Colon (tissue), 2 donors: ENCODE measurements at regions not wholly inside any gene's neighbourhood (a gene's known extent, or its start where the extent isn't known, plus 50 kb on each side); places are given as distances from the start of the nearest gene placed in this dataset.
A peak's percentile ranks its signal among the peaks of the same experiment; 100 is the strongest.

Experiments
- FAIRE-seq: peaks from 2 replicates; lab custom pipeline; 2012; peaks lifted over from hg19 to GRCh38; lab: Jason Lieb, UNC
- donor health status: control.
- donor health status: control.

DNA sequence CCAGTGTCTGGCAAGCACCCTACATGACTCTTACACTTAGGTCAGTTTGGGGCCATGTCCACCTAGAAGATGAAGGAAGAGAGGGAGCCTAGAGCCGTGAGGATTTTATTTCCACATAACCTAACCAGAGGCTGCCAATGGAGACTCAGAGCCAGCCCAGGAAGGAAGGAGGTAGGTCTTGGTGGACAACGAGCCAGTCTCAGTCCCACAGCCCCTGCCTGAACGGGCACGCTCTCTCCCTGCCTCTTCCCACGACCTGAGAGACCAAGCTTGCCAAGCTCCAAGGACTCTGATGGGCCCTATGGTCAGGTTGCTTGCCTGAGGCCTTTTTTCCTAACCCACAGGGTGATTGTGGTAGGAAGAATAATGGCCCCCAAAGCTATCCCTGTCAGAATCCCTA is 188.4 kb downstream of the TFCP2L1 start:
- no peak for FAIRE-seq

DNA sequence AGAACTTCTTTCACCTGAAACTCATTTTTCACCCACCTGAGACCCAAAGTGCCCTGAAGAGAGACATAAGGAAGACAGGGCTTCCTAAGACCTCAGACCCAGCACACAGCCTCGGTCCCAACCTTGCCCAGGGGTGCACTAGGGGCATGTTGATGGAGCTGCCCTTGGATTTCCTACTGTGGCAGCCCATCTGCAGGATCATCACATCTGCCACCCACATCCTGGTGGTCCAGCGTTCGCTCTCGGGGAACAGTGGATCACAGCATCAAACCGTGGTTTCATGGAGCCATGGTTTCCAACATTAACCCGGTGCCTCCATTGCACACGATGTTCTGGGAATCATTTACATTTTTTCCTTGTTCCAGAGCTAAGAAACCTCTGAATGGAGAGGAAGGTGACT is 186.4 kb downstream of the TFCP2L1 start:
- no peak for FAIRE-seq

DNA sequence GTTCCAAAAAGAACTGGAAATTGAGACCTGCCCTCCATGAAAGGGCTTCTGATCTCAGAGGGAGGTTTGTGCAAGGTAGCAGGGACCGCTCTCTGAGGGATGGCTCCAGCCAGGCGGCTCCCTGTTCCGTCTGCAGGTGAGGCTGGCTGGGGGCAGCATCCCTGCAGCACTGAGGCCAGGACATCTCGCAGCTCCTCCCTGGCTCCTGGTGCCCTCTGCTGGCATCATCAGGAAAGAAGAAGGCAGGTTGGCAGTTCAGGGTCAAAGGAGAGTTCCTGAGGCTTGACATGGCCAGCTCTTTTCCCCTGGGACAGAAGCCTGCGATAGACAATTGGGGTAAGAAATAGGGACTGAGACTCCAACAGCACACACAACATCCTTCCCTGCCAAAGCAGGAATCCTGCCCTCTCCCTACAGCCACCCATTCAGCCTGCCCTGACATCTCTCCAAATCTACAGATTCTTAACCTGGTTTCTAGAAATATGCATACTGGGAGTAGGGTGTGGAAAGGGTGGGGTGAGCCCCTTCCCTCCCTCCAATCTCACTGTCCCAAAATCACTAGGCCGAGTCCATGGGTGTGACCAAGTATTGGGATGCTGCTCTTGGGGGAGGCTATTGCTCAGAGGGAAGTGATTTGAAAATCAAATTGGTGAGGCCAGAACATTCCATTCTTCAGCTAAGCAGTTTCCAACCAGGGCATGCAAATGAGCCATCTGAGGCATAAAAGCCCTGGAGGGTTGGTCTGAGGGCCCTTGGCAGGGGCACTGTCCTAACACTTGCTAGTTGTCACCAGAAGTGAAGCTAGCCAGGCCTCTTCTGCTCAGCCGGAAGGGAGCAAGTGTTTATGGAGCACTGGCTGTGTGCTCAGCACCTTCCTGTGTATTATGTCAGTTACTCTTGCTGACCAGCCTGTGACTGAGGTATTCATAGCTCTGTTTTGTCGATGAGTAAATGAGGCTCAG is 185.4 kb downstream of the TFCP2L1 start:
- no peak for FAIRE-seq

DNA sequence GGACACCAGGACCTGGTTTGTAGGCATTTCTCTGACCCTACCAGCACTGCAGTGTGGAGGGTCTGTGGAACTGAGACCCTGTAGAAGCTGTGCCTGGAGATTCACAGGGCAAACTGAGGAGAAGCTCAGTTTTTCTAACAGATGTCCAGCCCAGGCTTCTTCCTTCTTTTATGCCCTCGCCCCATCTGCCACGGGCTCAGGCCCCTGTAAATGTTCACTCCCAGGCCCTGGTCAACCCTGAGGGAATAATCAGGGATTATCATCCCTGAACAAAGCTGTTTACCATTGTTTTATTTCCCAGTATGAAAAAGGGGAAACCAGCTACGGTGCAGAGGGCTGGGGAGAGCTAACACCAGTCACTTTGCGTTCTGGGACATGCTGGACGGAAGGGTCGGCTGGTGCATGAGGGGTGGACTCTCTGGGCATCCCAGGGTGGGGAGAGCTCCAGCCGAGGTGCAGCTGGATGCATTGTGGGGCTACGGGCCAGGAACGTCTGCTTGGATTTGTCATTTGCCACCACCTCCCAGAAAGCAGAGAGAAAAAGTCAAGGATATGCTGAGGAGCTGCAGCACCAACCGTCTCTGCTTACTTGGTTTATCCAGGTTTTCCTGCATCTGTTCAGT is 183.8 kb downstream of the TFCP2L1 start:
- no peak for FAIRE-seq

DNA sequence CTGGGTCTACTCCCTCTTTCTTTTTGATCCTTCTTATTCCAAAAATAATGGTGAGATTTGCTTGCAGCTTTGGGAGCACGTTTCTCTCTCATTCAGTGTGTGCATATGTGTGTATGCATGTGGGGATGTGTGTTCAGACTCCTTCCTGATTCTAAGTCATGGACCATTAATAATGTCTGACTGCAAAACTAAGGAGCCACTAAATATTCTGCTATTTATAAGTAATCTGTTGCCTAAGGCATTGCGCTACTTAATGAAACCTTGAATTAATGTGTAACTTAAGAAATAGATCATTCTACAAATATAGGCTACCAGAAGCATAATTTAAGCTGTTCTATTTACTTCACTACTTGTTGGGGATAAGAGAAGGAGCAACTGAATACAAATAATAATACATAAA is 182.1 kb downstream of the TFCP2L1 start:
- no peak for FAIRE-seq

DNA sequence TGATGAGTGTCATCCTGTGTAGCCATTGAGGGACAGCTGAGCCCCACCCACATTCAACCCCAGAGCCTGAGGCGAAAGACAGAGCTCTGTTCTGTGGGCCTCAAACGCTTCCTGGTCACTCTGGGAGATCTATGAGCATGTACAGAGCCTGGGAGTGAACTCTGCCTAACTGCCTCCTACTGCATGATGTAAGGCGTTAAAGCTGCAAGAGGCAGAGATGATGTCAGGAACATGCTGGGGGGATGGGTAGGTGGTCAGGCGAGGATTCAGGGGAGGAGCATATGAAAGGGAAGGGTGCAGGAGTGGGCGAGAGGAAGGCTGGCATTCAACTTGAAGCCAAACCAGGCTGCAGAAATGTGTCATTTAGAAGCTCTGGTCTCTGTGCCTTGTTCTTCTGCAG is 181.0 kb downstream of the TFCP2L1 start:
- FAIRE-seq: no peak

DNA sequence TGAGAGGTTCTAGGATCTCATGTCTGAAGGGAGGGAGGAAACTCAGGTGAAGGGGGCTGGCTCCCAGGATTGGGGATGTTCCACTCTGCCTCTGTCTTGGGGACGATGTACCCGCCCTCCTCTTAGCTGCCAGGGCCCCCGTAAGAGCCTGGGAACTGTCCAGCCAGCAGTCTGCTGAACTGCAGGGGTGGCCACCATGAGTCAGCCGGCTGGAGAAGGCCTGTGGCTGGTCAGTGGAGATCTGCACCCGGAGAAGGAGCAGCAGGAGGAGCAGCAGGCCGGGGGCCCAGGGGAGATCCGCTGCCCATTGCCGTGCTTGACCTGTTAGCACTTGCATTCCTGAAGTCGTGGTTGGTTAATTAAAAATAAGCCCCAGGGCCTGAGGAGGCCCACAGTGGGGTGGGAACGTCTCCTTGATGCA is 180.3 kb downstream of the TFCP2L1 start:
- FAIRE-seq: no peak

DNA sequence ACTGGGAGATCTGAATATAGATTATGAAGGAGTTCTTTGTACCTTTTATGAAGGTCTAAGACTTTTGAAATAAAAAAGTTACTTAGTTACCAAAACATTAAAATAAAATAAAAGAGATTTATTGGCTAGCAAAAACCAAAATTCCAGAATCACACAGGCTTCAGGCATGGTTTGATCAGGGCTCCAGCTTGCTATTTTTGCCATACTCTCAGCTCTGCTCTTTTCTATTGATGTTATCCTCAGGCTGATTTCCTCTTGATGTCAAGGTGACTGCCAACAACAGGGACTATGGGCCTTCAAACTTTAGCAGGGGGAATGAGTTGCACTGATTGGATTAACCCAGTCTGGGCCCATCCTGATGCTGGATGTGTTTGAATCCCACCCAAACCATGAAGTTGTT is 174.1 kb downstream of the TFCP2L1 start:
- no peak for FAIRE-seq

DNA sequence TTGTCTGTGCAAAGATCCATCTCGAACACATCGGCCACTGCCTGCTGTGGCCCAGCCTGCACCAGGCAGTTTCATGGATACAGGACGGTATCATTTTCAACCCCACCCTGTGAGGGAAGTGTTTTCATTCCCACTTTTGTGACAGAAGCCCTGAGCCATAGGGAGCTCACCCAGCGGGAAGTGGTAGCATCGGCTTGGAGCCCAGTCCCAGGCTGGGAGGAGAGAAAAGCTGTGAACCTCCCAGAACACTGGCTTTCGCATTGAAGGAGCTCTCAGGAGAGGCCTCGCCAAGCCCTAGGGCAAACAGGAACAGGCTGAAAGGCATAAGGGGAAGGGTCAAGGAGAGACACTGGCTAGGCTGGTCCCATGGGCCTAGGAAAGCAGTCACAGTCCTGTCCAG is 166.1 kb downstream of the TFCP2L1 start:
- no peak for FAIRE-seq

DNA sequence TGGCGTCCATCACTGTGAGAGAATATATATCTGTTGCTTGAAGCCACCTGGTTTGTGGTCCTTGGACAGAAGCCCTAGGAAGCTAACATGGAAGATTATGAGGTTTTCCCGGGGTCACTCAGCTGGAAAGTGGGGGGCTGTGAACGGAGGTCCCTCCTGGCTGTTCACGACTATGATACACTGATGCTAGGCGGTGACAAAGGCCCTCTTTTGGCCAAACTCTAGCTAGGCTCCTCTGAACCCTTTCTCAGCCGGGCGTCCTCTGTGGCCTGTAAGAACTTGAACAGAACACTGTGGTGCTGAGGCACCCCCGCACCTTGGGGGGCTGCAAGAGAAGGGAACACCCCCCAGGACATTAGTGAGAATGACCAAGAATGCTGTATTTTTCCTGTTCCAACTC is 164.6 kb downstream of the TFCP2L1 start:
- no peak for FAIRE-seq

DNA sequence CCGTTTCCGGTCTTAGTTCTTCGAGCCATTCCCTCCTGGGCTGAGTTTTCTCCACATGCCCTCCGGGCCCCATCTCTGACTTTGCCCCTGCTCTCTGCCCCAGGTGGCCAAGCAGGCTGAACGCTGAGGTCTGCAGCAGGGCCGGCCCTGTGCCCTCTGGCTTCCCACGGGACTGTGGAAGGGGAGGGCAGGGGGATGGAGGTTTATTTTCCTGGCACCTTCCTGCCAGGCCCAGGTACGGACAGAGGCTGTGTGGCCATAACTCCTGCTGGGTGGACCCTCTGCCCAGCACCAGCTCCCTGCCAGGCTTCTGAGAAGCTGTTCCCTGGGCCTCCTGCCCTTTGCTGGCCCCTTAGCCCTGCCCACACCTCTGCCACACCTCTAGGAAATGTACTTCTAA is 164.0 kb downstream of the TFCP2L1 start:
- no peak for FAIRE-seq

DNA sequence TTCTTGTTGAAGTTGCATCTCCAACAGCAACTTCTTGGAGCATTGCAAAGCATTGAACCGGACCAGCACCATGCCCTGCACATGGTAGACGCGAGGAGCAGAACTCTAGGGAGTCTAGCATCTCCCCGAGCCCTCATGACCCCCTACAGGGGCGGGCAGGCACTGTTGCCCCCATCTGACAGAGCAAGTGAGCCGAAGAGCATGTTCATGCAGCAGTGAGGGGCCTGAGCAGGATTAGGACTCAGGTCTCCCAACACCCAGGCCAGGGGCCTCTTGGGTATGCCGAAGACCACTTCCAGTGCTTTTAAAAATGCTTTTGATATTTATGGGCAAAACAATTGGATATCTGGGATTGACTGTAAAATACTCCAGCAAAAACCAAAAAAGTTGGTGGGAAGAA is 163.3 kb downstream of the TFCP2L1 start:
- FAIRE-seq: no peak

DNA sequence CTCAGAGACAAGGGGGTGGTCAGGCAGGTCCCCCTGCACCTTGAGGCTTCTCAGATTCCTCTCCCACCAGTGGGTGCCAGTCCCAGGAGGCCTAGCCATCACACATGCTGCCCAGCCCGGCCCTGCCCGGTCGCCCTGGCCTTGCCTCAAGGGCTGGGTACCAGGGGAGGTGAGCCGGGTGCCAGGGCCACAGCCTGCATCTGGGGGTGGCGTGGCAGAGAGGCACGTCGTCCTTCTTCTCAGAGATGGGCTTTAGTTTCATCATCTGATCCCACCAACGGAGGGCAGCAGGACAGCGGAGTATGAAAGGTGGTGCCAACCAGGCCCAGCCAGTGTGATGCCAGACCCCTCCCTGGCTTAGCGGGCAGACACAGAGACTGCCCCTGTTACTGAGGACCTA is 161.7 kb downstream of the TFCP2L1 start:
- FAIRE-seq: no peak

DNA sequence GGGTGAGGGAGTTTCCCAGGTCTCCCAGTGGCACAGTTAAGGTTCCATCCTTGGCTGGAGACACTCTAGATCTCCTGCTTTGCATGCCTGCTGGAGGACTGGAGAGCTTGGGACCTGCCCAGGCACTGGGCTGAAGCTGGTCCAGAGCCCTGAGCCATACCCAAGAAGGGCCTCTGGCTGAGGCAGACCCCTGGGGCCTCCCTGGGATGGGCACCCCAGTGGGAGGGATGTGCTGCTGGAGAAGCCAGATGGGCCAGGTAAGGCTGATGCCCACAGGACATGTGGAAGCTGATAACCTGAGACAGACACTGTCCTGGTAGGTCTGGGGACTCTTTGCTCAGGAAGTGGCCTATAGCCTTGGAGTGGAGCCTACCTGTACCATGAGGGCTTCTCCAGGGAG is 160.7 kb downstream of the TFCP2L1 start:
- FAIRE-seq: no peak

DNA sequence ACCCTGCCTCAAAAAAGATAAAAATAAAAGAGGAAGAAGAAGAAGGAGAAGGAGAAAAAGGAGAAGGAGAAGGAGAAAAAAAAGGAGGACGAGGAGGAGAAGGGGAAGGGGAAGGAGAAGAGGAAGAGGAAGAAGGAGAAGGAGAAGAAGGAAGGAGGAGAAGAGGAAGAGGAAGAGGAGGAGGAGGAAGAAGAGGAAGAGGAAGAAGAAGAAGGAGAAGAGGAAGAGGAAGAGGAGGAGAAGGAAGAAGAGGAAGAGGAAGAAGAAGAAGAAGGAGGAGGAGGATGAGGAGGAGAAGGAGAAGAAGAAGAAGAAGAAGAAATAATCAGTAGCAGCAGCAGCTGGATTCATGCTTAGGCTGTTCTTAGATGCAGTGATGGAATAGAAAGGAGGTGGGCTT is 159.7 kb downstream of the TFCP2L1 start:
- FAIRE-seq: no peak

DNA sequence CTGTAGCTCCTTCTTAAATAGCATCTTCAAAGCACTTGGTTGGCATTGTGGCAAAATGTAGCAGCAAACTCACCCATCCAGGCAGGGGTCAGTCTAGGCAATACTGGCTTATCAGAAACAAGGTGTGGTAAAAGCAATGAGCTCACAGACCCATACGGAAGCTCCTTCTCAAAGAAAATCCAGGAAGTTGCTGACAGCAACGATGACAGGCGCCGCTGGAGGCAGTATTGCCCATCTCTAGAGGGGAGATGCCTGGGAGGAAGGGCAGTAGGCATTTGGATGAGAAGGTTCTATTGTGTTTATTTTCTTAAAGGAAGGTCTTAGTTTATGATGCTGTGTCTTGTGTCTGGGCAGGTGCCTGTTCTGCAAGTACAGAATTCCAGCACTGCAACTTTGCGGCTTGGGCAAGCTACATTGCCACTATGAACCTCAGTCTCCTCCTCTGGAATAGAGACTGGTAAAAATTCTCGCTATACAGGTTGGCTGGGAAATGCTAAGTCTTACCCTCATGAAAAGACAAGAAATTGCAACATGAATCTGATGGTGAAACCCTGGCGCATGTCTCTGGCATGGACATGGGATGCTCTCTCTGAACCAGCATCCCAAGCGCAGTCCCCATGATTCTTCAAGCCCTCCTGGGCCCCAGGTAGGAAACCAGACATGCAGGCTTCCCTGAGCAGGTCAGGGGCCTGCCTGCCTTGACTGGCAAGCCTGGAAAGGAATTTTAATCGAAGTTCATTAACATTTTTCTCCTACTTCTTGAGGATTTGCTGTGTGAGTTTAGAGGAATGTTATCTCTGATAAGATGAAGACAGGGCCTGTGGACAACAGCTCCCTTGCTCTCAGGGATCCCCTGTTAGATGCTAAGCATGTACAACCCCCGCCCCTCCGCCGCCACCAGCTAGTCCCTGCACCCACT is 156.0 kb downstream of the TFCP2L1 start:
- peak; percentile 14 for FAIRE-seq

DNA sequence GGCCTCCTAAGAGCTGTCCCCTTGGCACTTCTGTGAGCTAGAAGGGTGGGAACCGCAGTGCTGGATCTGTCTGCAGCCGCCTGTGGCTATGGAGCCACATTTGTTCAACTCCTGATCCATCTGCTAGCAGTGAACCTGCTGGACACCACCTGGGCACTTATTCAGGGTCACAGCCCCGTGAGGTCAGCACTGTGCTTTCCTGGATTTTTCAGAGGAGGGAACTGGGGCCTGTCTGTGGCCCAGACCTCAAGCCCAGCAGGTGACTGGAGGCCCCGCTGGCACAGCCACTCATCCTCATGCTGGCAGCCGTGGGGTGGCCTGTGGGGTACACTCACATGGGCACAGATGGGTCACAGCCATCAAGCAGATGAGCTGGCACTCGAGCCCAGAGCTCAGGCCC is 155.3 kb downstream of the TFCP2L1 start:
- no peak for FAIRE-seq

DNA sequence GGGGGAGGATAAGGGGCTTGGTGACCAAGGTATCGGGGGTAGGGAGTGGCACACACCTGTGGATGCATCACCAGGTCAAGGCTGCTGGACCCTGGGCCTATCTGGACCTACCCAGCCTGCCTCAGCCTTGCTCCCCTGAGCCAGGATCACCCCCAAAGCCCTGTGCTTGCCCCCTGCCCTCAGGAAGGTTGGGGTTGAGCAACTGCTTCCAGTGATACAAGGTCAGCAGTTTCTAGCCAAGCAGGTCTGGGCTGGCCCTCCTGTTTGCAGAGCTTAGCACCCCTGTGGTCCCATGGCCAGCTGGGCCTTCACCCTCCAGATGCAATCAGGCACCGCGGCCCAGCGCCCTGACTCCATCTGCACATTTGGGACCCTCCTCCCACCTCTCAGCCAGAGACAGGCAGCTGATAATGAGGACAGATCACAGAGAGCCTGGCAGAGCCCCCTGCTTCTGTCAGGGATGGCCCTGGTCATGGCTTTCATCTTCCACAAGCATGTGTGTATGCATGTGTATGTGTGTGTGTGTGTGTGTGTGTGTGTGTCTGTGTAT is 154.6 kb downstream of the TFCP2L1 start:
- FAIRE-seq: no peak

DNA sequence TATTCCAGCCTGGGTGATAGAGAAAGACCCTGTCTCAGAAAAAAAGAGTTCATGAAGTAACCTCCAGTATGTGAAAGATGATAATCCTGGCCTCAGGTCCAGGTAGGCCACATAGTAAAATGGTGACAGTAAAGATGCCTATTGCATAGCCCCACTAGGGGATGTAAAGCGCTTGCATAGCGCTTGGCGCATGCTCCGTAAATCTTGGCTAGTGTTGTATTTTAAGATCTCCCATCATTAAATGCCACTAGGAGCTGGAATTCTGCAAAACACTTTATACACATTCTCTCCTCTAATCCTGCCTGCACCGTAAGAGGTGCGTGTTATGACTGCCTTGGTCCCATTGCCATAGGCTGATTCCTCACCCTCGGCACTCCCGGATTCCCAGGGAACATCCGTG is 153.6 kb downstream of the TFCP2L1 start:
- FAIRE-seq: no peak

DNA sequence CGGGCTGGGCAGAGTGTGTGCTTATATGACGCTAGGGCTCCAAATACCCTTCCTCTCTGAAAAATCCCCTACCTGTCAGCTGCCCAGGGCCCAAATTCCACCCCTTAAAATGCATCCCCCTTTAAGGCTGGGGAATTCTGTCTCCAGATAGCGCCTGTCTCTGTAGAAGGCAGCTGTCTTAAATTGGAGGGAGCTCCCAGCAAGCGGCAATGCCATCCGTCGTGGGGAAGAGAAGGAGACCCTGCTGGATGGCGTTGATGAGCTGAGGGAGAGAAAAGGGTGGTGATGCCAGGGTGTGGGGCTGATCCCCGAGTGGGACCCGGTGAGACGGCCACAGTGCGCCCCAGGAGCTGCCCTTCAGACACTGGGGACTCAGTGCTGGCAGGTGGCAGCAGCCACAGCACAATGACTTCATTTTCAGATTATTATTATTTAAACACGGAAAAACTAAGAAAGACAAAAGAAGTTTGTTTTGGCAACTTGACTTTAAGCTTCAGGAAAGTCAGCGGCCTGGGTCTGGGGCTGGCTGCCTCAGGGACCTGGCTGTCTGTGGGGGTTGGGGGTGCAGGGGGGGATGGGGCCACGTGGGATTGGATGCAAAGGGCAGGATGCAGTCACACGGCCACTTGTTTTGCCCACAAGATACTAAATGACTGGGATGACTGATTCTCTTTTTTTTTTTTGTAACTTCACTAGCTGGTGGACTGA is 152.8 kb downstream of the TFCP2L1 start:
- no peak for FAIRE-seq

DNA sequence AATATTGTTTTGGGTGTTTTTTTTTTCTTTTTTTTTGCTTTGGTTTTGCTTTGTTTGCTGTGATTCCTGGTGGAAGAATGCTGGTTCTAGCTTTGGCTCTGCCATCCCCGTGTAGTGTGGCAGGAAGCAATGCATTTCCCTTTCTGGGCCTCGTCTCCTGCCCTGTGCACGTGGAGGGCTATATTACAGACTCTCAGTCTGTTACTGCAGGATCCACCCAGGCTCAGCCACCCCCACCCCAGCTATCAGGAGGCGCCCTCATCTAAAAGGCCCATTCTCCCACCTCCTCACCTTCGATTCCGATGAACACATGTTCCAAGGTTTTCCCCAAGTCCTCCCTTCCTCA is 152.3 kb downstream of the TFCP2L1 start:
- FAIRE-seq: no peak
